Thoracic aorta (tissue), 2 donors: ENCODE measurements at regions not wholly inside any gene's neighbourhood (a gene's known extent, or its start where the extent isn't known, plus 50 kb on each side); places are given as distances from the start of the nearest gene placed in this dataset.

Experiments used
- ATAC-seq: fragments of 150-250 bp; one replicate; pipeline ENCODE4 v1.8.0; 2017; ENCODE audit warnings: low read depth; ENCODE audit not compliant: insufficient number of reproducible peaks, low FRiP score
- DNase-seq: peaks from one replicate; pipeline ENCODE4 v3.0.0-alpha.2; 2020; ENCODE audit warnings: low spot score
- H3K27ac ChIP-seq, 2 donors: fragments of 200-600 bp; sonication (generic); 1 replicate in 1 of 2; 2 replicates in 1 of 2; pipeline ENCODE4 v1.5.1; 2016; ENCODE audit warnings: mild to moderate bottlenecking in 2 of 2, moderate library complexity in 2 of 2
- H3K27me3 ChIP-seq: fragments of 200-600 bp; sonication (generic); replicated peaks from 2 replicates; pipeline ENCODE4 v1.6.0; 2016; ENCODE audit warnings: mild to moderate bottlenecking; ENCODE audit not compliant: insufficient read depth
- H3K36me3 ChIP-seq: fragments of 200-600 bp; sonication (generic); one replicate; pipeline ENCODE4 v1.5.1; 2016
- H3K4me1 ChIP-seq, 2 donors: fragments of 200-600 bp; sonication (generic); 1 replicate in 1 of 2; 2 replicates in 1 of 2; pipeline versions ENCODE4 v1.5.1 to v1.6.0; 2016; ENCODE audit warnings: low read depth in 2 of 2, mild to moderate bottlenecking in 1 of 2; ENCODE audit not compliant: control insufficient read depth in 1 of 2
- H3K4me3 ChIP-seq: fragments of 200-600 bp; sonication (generic); 2 replicates; pipeline ENCODE4 v1.5.1; 2016; ENCODE audit warnings: mild to moderate bottlenecking
- H3K9me3 ChIP-seq: fragments of 200-600 bp; sonication (generic); 2 replicates; pipeline ENCODE4 v1.5.1; 2016
- CTCF ChIP-seq: fragments of 200-600 bp; sonication (generic); IDR thresholded peaks from one replicate; pipeline ENCODE4 v1.5.1; 2019; ENCODE audit warnings: antibody characterized with exemption

GRCh38 chr2:107694667-107695066 lies 132.0 kb upstream of the RGPD4 start:
- H3K36me3 ChIP-seq = no peaks in the 10 kb centered on the region
- no peak for TF ChIP-seq CTCF
- no peak overlapping the region for H3K4me3 ChIP-seq
- ATAC-seq (no peak), DNase-seq (no peak)
- no peaks in the 10 kb centered on the region for H3K9me3 ChIP-seq
- H3K4me1 ChIP-seq = no peaks in the 10 kb centered on the region
- no peaks in the 10 kb centered on the region for H3K27me3 ChIP-seq
- H3K27ac ChIP-seq = no peak overlapping the region

- no peak overlapping the region for H3K4me3 ChIP-seq
- H3K27ac ChIP-seq = no peak overlapping the region
- H3K4me1 ChIP-seq = no peaks in the 10 kb centered on the region
- H3K27me3 ChIP-seq = no peaks in the 10 kb centered on the region
- H3K36me3 ChIP-seq = no peaks in the 10 kb centered on the region
- no peak for DNase-seq
- H3K9me3 ChIP-seq = no peaks in the 10 kb centered on the region
- ATAC-seq = no peak
- no peak for TF ChIP-seq CTCF
Observed at GRCh38 chr2:107697385-107697784, 129.3 kb upstream of the RGPD4 start.

GRCh38 chr2:107698861-107699260 lies 127.8 kb upstream of the RGPD4 start:
- Histone ChIP-seq H3K9me3 (no peaks in the 10 kb centered on the region), H3K4me1 (no peaks in the 10 kb centered on the region), H3K36me3 (no peaks in the 10 kb centered on the region), H3K4me3 (no peak overlapping the region), H3K27me3 (no peaks in the 10 kb centered on the region), H3K27ac (no peak overlapping the region)
- no peak for TF ChIP-seq CTCF
- DNase-seq (no peak), ATAC-seq (no peak)

GRCh38 chr2:107700073-107700472 lies 126.6 kb upstream of the RGPD4 start:
- no peaks in the 10 kb centered on the region for H3K27me3 ChIP-seq
- ATAC-seq (no peak), DNase-seq (no peak)
- H3K4me3 ChIP-seq = no peak overlapping the region
- H3K9me3 ChIP-seq = no peaks in the 10 kb centered on the region
- H3K27ac ChIP-seq = no peak overlapping the region
- no peaks in the 10 kb centered on the region for H3K4me1 ChIP-seq
- H3K36me3 ChIP-seq = no peaks in the 10 kb centered on the region
- no peak for TF ChIP-seq CTCF

GRCh38 chr2:107711941-107712340 lies 114.8 kb upstream of the RGPD4 start:
- ATAC-seq (no peak), DNase-seq (no peak)
- no peak for TF ChIP-seq CTCF
- Histone ChIP-seq H3K4me3 (no peak overlapping the region), H3K27ac (no peak overlapping the region), H3K4me1 (no peaks in the 10 kb centered on the region), H3K9me3 (no peaks in the 10 kb centered on the region), H3K36me3 (no peaks in the 10 kb centered on the region), H3K27me3 (no peaks in the 10 kb centered on the region)
